GDM1 (cell line): ENCODE measurements at regions not wholly inside any gene's neighbourhood (a gene's known extent, or its start where the extent isn't known, plus 50 kb on each side); places are given as distances from the start of the nearest gene placed in this dataset.

Experiments used
- DNase-seq: peaks from one replicate; lab custom pipeline; 2025; lab: John Stamatoyannopoulos, UW

GRCh38 chr18:45488645-45489044 is 126.6 kb upstream of the SLC14A2 start:
- DNase-seq = no peak

- DNase-seq = no peak
Measured at GRCh38 chr18:45493830-45494229, 121.4 kb upstream of the SLC14A2 start.

- no peak for DNase-seq
Measured at GRCh38 chr18:45494811-45495210, 120.5 kb upstream of the SLC14A2 start.

GRCh38 chr18:45496741-45497140 is 118.5 kb upstream of the SLC14A2 start:
- no peak for DNase-seq

GRCh38 chr18:45497595-45498286 is 117.5 kb upstream of the SLC14A2 start:
- DNase-seq = no peak

- DNase-seq = no peak
Measured at GRCh38 chr18:45498287-45498658, 117.0 kb upstream of the SLC14A2 start.

GRCh38 chr18:45503990-45504389 is 111.3 kb upstream of the SLC14A2 start:
- no peak for DNase-seq

GRCh38 chr18:45505497-45506206 is 109.6 kb upstream of the SLC14A2 start:
- DNase-seq = no peak

GRCh38 chr18:45506951-45507350 is 108.3 kb upstream of the SLC14A2 start:
- DNase-seq = no peak

GRCh38 chr18:45509535-45509934 is 105.7 kb upstream of the SLC14A2 start:
- DNase-seq = no peak

- DNase-seq = no peak
Measured at GRCh38 chr18:45510656-45511055, 104.6 kb upstream of the SLC14A2 start.

GRCh38 chr18:45512363-45512953 is 102.8 kb upstream of the SLC14A2 start:
- DNase-seq = no peak

- DNase-seq = no peak
Measured at GRCh38 chr18:45517181-45517741, 98.0 kb upstream of the SLC14A2 start.

GRCh38 chr18:45518311-45519155 is 96.7 kb upstream of the SLC14A2 start:
- DNase-seq = no peak

- DNase-seq = no peak
Measured at GRCh38 chr18:45519411-45520280, 95.6 kb upstream of the SLC14A2 start.

GRCh38 chr18:45521136-45521535 is 94.1 kb upstream of the SLC14A2 start:
- DNase-seq = no peak

- DNase-seq = no peak
Measured at GRCh38 chr18:45521777-45522176, 93.5 kb upstream of the SLC14A2 start.

- no peak for DNase-seq
Measured at GRCh38 chr18:45522371-45522770, 92.9 kb upstream of the SLC14A2 start.

- DNase-seq = no peak
Measured at GRCh38 chr18:45525301-45525700, 90.0 kb upstream of the SLC14A2 start.

GRCh38 chr18:45526114-45526841 is 89.0 kb upstream of the SLC14A2 start:
- no peak for DNase-seq
